ENCODE measurements at regions not wholly inside any gene's neighbourhood (a gene's known extent, or its start where the extent isn't known, plus 50 kb on each side); places are given as distances from the start of the nearest gene placed in this dataset.

DNA sequence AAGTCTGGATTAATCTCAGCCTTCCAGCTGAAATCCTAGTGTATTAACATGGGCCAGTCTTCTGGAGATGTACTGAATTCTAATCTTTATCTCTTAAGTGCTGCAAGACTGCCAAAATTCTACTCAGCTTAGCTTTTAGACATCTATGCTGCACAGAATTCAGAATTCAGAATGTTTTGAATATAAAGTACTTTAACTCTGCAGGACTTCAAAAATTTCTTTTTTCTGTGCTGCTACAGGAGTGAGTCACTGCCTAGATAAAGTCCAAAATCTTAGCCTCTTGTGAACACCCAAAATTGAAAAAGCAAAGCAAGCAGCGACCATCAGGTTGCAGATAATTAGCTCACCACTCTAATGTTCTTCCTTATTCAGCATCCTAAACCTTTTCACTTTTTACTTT is 1092.6 kb upstream of the PCDH10 start:
- Histone ChIP-seq H3K9ac (ENCODE audit: low read length) (no peak overlapping the region), H3K27me3 (ENCODE audit: insufficient read depth, low read depth, low read length) (no peaks in the 10 kb centered on the region), H3K4me2 (ENCODE audit: low read length) (no peak overlapping the region), H4K20me1 (ENCODE audit: insufficient read depth) (no peaks in the 10 kb centered on the region), H3K4me3 (ENCODE audit: low read length) (no peak overlapping the region), H3K36me3 (ENCODE audit: insufficient read depth, low read length) (no peaks in the 10 kb centered on the region), H3K9me3 (ENCODE audit: low read length) (peaks cover 3% of the 10 kb centered on the region), H3K27ac (ENCODE audit: low read length) (no peak overlapping the region), H2AFZ (ENCODE audit: low read depth, low read length) (no peak overlapping the region), H3F3A (ENCODE audit: insufficient read depth, low read length, poor library complexity, severe bottlenecking) (no peaks in the 10 kb centered on the region), H3K9me2 (ENCODE audit: insufficient read depth, low read length) (no peaks in the 10 kb centered on the region), H3K79me2 (replicated peaks; ENCODE audit: insufficient read depth, low read length) (no peaks in the 10 kb centered on the region)
- no peak for TF ChIP-seq EZH2 (IDR thresholded peaks at IDR 0.05; ENCODE audit: borderline replicate concordance, insufficient read depth, low read length, poor library complexity, severe bottlenecking)
- TF ChIP-seq, protein P1, sequence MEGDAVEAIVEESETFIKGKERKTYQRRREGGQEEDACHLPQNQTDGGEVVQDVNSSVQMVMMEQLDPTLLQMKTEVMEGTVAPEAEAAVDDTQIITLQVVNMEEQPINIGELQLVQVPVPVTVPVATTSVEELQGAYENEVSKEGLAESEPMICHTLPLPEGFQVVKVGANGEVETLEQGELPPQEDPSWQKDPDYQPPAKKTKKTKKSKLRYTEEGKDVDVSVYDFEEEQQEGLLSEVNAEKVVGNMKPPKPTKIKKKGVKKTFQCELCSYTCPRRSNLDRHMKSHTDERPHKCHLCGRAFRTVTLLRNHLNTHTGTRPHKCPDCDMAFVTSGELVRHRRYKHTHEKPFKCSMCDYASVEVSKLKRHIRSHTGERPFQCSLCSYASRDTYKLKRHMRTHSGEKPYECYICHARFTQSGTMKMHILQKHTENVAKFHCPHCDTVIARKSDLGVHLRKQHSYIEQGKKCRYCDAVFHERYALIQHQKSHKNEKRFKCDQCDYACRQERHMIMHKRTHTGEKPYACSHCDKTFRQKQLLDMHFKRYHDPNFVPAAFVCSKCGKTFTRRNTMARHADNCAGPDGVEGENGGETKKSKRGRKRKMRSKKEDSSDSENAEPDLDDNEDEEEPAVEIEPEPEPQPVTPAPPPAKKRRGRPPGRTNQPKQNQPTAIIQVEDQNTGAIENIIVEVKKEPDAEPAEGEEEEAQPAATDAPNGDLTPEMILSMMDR (IDR thresholded peaks at IDR 0.05; ENCODE audit: poor library complexity, severe bottlenecking) = no peak
- TF ChIP-seq TAF1 (IDR thresholded peaks at IDR 0.05; ENCODE audit: low read depth) = no peak
- TF ChIP-seq MXI1 (conservative IDR thresholded peaks at IDR 0.05; ENCODE audit: poor library complexity, severe bottlenecking) = no peak
- TF ChIP-seq RAD21 (conservative IDR thresholded peaks at IDR 0.05) = no peak
- TF ChIP-seq EP300 (conservative IDR thresholded peaks at IDR 0.05; ENCODE audit: poor library complexity, severe bottlenecking) = no peak
- TF ChIP-seq SMC3 (conservative IDR thresholded peaks at IDR 0.05; ENCODE audit: poor library complexity) = no peak
- no peak for TF ChIP-seq POLR2AphosphoS5 (IDR thresholded peaks at IDR 0.05)

GRCh38 chr4:132059227-132059626 is 1089.9 kb upstream of the PCDH10 start:
- H3K4me3 ChIP-seq (ENCODE audit: low read length) = no peak overlapping the region
- no peaks in the 10 kb centered on the region for H3F3A ChIP-seq (ENCODE audit: insufficient read depth, low read length, poor library complexity, severe bottlenecking)
- H2AFZ ChIP-seq (ENCODE audit: low read depth, low read length) = no peak overlapping the region
- H3K4me2 ChIP-seq (ENCODE audit: low read length) = no peak overlapping the region
- no peaks in the 10 kb centered on the region for H3K36me3 ChIP-seq (ENCODE audit: insufficient read depth, low read length)
- H3K9me2 ChIP-seq (ENCODE audit: insufficient read depth, low read length) = no peaks in the 10 kb centered on the region
- no peaks in the 10 kb centered on the region for H3K79me2 ChIP-seq (replicated peaks; ENCODE audit: insufficient read depth, low read length)
- H4K20me1 ChIP-seq (ENCODE audit: insufficient read depth) = no peaks in the 10 kb centered on the region
- no peak overlapping the region for H3K9ac ChIP-seq (ENCODE audit: low read length)
- peaks cover 3% of the 10 kb centered on the region for H3K9me3 ChIP-seq (ENCODE audit: low read length)
- no peak overlapping the region for H3K27ac ChIP-seq (ENCODE audit: low read length)
- H3K27me3 ChIP-seq (ENCODE audit: insufficient read depth, low read depth, low read length) = no peaks in the 10 kb centered on the region
- TF ChIP-seq, protein P1 (IDR thresholded peaks at IDR 0.05; ENCODE audit: poor library complexity, severe bottlenecking) = no peak
- no peak for TF ChIP-seq REST (IDR thresholded peaks at IDR 0.05; ENCODE audit: borderline replicate concordance)
- no peak for TF ChIP-seq EP300 (conservative IDR thresholded peaks at IDR 0.05; ENCODE audit: poor library complexity, severe bottlenecking)
- no peak for TF ChIP-seq SMC3 (conservative IDR thresholded peaks at IDR 0.05; ENCODE audit: poor library complexity)
- TF ChIP-seq EZH2 (IDR thresholded peaks at IDR 0.05; ENCODE audit: borderline replicate concordance, insufficient read depth, low read length, poor library complexity, severe bottlenecking) = no peak
